ENCODE measurements at regions not wholly inside any gene's neighbourhood (a gene's known extent, or its start where the extent isn't known, plus 50 kb on each side); places are given as distances from the start of the nearest gene placed in this dataset.

DNA sequence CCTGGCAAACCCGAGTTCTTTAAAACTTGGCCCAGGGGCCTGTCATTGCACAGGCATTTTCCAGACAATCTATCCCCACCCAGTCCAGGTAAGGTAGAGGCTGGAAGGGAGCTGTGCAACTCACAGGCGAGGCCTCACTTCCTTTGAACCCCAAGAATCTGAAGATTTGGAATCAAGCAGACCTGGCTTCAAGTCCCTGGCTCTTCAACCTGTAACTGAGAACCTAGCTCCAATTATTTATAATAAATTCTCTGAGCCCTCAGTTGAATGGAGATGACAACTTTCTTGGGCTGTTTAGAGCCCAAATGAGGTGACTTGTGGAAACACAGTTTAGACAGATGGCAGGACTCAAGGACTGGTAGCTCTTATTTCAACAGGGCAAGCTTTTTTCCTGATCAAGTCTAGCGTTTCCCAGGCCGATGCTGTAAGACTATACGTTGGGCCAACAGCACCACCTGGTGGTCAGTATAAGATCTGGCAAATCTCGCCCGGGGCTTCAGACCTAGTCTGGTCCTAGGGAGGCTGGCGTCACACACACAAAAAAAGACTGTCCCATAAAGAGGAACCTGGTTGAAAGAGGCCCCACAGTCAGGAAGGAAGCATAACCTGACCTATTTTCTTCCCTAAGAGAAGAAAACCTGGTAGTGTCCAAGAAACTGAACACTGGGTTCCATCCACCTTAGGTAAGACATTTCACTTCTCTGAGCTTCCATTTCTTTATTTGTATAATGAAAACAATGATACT is 117.9 kb downstream of the C17orf67 start:
- ChIA-PET POLR2A (no interaction called here), CTCF (interaction anchor here (0.5 to 2.6 kb wide), 23 partner anchors 9 to 1192 kb away, joined by 3 to 50 read pairs (median 4); partner anchors contain the start of gene NOG)
- Histone ChIP-seq H3K4me2 (replicated peaks; ENCODE audit: low read depth, low read length, poor library complexity, severe bottlenecking) (peak overlapping the region; percentile 9), H3K36me3 (replicated peaks in 1 of 2; ENCODE audit: control extremely low read depth in 1 of 2, control insufficient read depth in 1 of 2, extremely low read depth in 1 of 2, insufficient read depth in 2 of 2, low read length in 1 of 2) (no peaks in the 10 kb centered on the region), H3K4me3 (ENCODE audit: control extremely low read depth in 1 of 5, extremely low read depth in 1 of 5, insufficient read depth in 1 of 5, low read depth in 2 of 5, low read length in 4 of 5) (no peak overlapping the region), H2AFZ (ENCODE audit: insufficient read depth, low read depth, low read length, poor library complexity, severe bottlenecking) (peak overlapping the region; percentile 50), H3K27ac (ENCODE audit: low read length in 2 of 2) (no peak overlapping the region), H4K20me1 (ENCODE audit: control insufficient read depth, insufficient read depth, low read length, poor library complexity, severe bottlenecking) (no peaks in the 10 kb centered on the region), H3K9ac (ENCODE audit: low read length) (no peak overlapping the region), H3K27me3 (replicated peaks in 1 of 4; ENCODE audit: control extremely low read depth in 1 of 4, control insufficient read depth in 3 of 4, insufficient read depth in 4 of 4, low read length in 3 of 4) (no peaks in the 10 kb centered on the region), H3K4me1 (ENCODE audit: control insufficient read depth in 2 of 2, insufficient read depth in 2 of 2, low read length in 2 of 2) (peaks cover 3 to 5% of the 10 kb centered on the region in 2 donors), H3K79me2 (ENCODE audit: control insufficient read depth, insufficient read depth, low read length) (no peaks in the 10 kb centered on the region), H3K9me3 (ENCODE audit: control extremely low read depth in 1 of 3, control insufficient read depth in 2 of 3, insufficient read depth in 1 of 3, low read length in 2 of 3) (no peaks in the 10 kb centered on the region)
- TF ChIP-seq, protein P1, sequence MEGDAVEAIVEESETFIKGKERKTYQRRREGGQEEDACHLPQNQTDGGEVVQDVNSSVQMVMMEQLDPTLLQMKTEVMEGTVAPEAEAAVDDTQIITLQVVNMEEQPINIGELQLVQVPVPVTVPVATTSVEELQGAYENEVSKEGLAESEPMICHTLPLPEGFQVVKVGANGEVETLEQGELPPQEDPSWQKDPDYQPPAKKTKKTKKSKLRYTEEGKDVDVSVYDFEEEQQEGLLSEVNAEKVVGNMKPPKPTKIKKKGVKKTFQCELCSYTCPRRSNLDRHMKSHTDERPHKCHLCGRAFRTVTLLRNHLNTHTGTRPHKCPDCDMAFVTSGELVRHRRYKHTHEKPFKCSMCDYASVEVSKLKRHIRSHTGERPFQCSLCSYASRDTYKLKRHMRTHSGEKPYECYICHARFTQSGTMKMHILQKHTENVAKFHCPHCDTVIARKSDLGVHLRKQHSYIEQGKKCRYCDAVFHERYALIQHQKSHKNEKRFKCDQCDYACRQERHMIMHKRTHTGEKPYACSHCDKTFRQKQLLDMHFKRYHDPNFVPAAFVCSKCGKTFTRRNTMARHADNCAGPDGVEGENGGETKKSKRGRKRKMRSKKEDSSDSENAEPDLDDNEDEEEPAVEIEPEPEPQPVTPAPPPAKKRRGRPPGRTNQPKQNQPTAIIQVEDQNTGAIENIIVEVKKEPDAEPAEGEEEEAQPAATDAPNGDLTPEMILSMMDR (IDR thresholded peaks at IDR 0.05): peak; percentile 86
- no peak for TF ChIP-seq EZH2 (IDR thresholded peaks at IDR 0.05; ENCODE audit: borderline replicate concordance, insufficient read depth, low read depth, low read length, poor library complexity, severe bottlenecking)
- DNase-seq: peak; percentile 77
- Mint-ChIP-seq H3K4me3 (no peak overlapping the region), H3K4me1 (peaks cover 4% of the 10 kb centered on the region), H3K27me3 (no peaks in the 10 kb centered on the region), H3K27ac (no peak overlapping the region), H3K9me3 (ENCODE audit: insufficient read depth) (no peaks in the 10 kb centered on the region)
- peak; percentile 88 for ATAC-seq (ENCODE audit: low read depth)
- intact Hi-C loops (cut with micrococcal nuclease): loop anchor here (1.0 to 5.0 kb wide), 2 partner anchors 123 to 1188 kb away; no protein-coding TSS in a partner anchor
- 0% methylated on average over 5 of the region's 8 CpGs for WGBS (ENCODE audit: insufficient coverage)

DNA sequence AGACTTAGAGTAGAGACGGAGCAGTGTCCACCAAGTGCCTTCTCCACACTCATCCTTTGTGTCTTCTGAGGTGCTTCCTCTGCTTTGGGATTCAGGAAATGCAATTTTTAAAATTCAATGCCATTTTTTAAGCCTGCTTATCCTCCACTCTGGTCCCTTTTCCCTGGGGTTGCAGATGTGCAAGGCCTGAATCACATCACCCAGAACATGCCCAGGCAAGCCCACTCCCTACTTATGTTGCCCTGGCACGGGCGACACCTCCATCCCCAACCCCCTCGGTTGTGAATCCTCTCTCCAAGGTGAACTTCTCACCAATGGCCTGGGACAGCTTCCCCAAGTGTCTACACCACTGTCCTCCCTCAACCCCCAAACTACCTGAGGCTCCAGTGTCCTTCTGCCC is 116.2 kb downstream of the C17orf67 start:
- CTCF ChIA-PET: interaction anchor here (1.6 to 2.6 kb wide), 2 partner anchors 35 to 125 kb away, joined by 3 to 50 read pairs; partner anchors contain the start of gene NOG
- H3K9me3 Mint-ChIP-seq (ENCODE audit: insufficient read depth): no peaks in the 10 kb centered on the region
- POLR2A ChIA-PET: no interaction called here

More for the DNA sequence above, 116.2 kb downstream of the C17orf67 start:
- no peaks in the 10 kb centered on the region for H4K20me1 ChIP-seq (ENCODE audit: control insufficient read depth, insufficient read depth, low read length, poor library complexity, severe bottlenecking)
- H3K79me2 ChIP-seq (ENCODE audit: control insufficient read depth, insufficient read depth, low read length): no peaks in the 10 kb centered on the region
- no peak overlapping the region for H3K9ac ChIP-seq (ENCODE audit: low read length)
- H3K4me1 ChIP-seq (ENCODE audit: control insufficient read depth in 2 of 2, insufficient read depth in 2 of 2, low read length in 2 of 2): peaks cover 3 to 5% of the 10 kb centered on the region in 2 donors
- H3K4me3 Mint-ChIP-seq: no peak overlapping the region
- intact Hi-C loops (cut with micrococcal nuclease): loop anchor here (5.0 kb wide), 1 partner anchor 1190 kb away; no protein-coding TSS in a partner anchor
- H3K4me2 ChIP-seq (replicated peaks; ENCODE audit: low read depth, low read length, poor library complexity, severe bottlenecking): no peak overlapping the region
- H3K36me3 ChIP-seq (replicated peaks in 1 of 2; ENCODE audit: control extremely low read depth in 1 of 2, control insufficient read depth in 1 of 2, extremely low read depth in 1 of 2, insufficient read depth in 2 of 2, low read length in 1 of 2): no peaks in the 10 kb centered on the region
- H2AFZ ChIP-seq (ENCODE audit: insufficient read depth, low read depth, low read length, poor library complexity, severe bottlenecking): no peak overlapping the region
- no peak overlapping the region for H3K27ac Mint-ChIP-seq
- no peaks in the 10 kb centered on the region for H3K27me3 ChIP-seq (replicated peaks in 1 of 4; ENCODE audit: control extremely low read depth in 1 of 4, control insufficient read depth in 3 of 4, insufficient read depth in 4 of 4, low read length in 3 of 4)
- no peak for DNase-seq
- no peak overlapping the region for H3K27ac ChIP-seq (ENCODE audit: low read length in 2 of 2)
- no peak for ATAC-seq (ENCODE audit: low read depth)
- H3K4me3 ChIP-seq (ENCODE audit: control extremely low read depth in 1 of 5, extremely low read depth in 1 of 5, insufficient read depth in 1 of 5, low read depth in 2 of 5, low read length in 4 of 5): no peak overlapping the region
- peaks cover 4% of the 10 kb centered on the region for H3K4me1 Mint-ChIP-seq
- WGBS (ENCODE audit: insufficient coverage): 81% methylated on average over 4 of the region's 4 CpGs
- H3K27me3 Mint-ChIP-seq: no peaks in the 10 kb centered on the region
- H3K9me3 ChIP-seq (ENCODE audit: control extremely low read depth in 1 of 3, control insufficient read depth in 2 of 3, insufficient read depth in 1 of 3, low read length in 2 of 3): no peaks in the 10 kb centered on the region
- TF ChIP-seq, protein P1 (IDR thresholded peaks at IDR 0.05): no peak
- no peak for TF ChIP-seq EZH2 (IDR thresholded peaks at IDR 0.05; ENCODE audit: borderline replicate concordance, insufficient read depth, low read depth, low read length, poor library complexity, severe bottlenecking)

Data from B cell (primary cell).